ENCODE measurements at regions not wholly inside any gene's neighbourhood (a gene's known extent, or its start where the extent isn't known, plus 50 kb on each side); places are given as distances from the start of the nearest gene placed in this dataset.

DNA sequence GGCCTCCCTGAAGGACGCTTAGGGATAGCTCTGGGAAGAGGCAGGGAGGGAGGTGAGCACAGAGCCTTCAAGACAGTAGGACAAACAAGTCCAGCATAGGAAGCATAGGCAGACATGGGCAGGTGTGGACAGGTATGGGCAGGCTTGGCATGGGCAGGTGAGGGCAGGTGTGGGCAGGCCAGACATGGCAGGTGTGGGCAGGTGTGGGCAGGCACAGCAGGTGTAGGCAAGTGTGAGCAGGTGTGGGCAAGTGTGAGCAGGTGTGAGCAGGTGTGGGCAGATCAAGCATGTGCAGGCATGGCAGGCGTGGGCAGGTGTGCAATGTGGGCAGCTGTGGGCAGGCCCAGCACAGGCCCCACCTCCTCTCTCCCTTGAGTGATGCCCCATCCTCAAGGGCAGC lies 148.8 kb upstream of the ZMIZ1 start:
- DNase-seq, result no peak

DNA sequence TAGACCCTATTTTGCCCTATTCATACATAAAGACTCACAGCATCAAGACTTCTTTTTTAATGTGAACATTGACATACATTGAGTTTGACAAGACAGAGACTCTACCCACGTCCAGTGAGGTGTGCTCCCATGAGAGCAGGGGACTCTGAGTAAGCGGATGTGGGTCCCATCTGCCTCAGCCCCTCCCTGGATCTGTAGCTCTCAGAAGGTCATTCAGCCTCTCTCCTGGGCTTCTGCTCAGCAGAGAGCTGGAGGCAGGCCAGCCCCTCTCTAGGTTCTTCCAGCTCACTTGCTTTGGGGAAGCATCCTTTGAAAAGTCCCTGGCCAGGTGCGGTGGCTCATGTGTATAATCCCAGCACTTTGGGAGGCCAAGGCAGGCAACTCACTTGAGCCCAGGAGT lies 146.9 kb upstream of the ZMIZ1 start:
- ATAC-seq (peak; percentile 3), DNase-seq (no peak)

More for the DNA sequence above, 148.8 kb upstream of the ZMIZ1 start:
- no peak for ATAC-seq

DNA sequence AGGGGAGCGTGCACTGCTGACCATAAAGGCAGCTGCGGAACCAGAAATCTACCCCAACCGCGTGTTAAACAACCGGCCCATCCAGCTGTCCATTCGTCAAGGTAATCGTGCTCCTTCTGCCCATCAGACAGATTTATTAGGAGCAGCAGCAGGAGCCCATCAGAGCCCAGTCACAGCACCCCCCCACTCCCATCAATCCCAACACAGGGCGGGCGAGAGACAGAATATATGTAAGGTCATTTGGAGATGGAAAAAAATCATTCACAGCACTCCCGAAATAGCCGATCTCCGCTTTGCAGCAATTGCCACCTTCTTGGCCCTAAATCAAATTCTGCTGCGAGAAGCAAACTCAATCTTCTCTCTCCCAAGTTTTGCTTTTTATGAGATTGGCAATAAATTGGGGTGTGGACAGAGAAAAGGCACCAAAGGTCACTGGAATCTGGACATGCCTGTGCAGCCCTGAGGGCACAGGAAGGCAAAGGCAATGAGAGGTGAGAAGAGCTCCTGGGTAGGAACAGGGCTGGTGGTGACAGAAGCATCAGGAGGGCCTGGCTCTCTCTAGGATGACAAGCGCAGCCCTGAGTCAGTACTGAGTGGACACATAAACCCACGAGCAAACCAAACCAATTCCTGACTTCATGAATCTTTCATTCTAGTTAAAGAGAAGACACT lies 145.0 kb upstream of the ZMIZ1 start:
- no peak for ATAC-seq
- DNase-seq, result no peak

DNA sequence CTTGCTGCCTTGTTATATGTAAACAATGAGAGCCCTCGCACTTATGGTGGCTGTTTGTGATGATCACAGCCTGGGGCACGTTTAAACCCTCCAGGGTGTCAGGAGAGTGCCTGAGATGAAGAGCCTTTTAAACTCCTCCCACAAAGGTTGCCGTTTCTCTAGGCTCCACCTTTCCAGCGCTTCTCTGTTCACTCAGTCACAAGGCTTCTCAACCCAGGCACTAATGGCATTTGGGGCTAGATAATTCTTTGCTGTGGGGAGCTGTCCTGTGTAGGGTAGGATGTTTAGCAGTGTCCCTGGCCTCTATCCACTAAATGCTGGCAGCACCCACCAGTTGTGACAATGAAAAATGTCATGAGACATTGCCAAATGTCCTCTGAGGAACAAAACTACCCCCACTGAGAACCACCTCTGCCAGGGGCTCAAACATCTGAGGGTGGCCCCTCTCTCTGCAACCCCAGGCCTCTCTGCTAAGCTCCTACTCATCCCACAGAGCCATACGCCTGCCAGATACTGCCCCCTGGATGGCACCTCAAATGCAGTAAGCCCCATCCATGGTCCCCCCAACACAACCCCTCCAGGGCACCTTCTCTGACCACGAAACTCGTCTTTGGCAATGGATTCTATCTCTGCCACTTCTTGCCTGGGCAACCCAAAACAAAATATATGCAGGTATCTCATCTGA lies 144.3 kb upstream of the ZMIZ1 start:
- ATAC-seq, result no peak
- DNase-seq, result no peak

DNA sequence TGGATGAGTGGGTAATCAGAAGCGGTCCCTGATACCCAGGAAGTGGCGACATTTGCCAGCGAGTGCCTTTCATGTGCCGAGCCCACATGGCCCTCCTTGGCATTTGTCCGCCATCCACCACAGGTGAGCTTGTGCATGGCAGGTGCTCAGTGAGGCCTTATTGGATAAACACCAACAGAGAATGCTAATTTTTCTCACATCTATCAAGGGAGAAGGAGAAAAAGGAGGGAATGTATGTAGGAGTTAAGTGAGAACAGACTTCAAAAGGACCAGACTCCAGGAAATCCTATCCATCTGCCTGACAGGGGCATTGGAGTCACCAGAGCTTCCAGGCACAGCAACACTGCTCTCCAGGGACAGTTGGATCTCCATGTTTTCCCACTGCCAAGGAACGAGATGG lies 143.5 kb upstream of the ZMIZ1 start:
- DNase-seq (no peak), ATAC-seq (no peak)

DNA sequence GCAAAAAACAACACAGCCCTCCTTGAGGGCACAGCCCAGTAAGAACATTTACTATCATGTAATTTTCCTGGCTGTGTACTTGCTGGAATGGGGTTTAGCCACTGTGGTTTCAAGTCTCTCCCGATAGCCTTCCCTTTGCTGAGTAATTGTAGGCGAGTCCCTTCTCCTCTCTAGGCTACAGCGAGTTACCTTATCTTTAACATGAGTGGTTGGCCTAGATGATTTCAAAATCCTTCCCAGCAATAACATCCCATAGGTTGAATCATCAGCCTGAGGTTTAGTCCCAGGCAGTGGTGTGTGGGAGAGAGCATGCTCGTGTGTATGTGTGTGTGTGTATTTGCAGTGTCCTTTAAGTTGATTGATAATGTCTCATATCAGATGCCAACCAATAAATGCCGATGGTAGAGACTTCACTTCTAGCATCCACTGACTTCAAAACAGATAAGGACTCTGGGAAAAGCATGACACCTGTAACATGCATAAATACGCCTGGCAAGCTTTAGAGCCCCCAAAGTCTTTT lies 142.9 kb upstream of the ZMIZ1 start:
- ATAC-seq (no peak), DNase-seq (no peak)

DNA sequence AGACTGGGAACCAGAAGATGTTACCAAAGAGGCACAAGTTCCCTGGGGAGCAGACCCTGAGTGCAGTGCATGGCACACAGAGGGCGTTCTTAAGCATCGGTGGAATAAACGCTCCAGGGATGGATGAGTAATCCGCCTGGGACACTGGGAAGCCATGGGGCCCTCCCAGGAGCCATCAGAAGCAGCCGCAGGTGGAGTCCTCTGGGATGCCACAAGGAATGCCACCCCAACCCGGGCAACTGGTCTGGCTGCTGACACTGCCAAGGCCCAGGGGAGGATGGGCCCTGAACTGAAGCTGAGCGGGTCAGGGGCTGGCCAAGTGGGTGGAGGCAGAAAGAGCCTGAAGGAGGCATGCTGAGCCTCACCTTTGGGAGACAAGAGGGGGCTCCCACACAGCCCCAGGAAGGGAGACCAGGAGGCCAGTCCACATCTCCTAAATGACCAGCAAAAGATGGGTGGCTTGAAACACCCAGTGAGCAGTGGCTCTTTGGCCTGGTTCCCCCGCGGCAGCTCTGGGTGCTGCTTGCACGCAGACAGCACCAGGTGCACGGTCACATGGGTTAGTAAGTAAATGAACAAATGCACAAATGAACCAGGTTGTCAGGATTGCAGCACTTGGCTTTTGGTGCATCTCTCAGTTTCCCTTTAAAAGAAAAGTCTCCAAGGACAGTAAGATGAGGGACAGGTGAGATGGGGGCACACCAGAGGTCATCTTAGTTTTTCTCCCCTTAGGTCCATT lies 141.3 kb upstream of the ZMIZ1 start:
- DNase-seq (no peak), ATAC-seq (no peak)

DNA sequence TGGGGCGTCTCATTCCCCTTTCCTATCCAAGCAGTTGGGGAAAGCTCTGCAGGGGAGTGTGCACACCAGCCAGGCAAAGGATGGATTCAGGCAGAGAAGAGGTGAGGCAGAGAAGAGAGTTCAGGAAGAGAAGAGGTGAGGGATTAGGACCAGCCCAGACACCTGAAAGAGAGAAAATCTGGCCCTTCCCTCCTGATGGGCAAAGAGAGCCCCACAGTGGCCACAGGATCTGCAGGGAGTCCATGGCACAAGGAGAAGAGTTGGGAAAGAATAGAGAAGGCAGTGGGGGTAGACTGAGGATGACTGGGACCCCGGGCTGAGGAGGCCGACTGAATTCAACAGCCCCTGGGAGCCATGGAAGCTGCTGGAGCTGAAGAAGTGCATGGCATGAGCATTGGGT lies 140.4 kb upstream of the ZMIZ1 start:
- no peak for DNase-seq
- ATAC-seq, result no peak

DNA sequence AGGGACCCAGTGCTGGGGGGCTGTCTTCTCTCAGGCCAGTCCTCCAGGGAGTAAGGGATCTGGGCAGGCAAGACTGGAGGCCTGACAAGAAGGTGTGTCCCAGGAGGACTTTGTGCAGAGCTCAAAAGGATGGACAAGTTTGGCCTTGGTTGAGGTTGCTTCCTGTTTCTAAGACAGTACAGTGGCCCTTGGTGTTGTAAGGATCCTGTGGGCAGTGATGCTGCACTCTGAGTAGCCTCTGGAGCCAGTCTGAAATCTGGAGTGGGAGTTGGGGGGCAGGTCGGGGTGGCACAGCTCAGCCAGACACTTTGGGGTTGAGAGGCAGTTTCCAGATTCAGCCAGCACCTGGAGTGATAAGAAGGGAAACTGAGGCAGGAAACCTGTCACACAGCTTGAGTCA lies 139.2 kb upstream of the ZMIZ1 start:
- no peak for ATAC-seq

DNA sequence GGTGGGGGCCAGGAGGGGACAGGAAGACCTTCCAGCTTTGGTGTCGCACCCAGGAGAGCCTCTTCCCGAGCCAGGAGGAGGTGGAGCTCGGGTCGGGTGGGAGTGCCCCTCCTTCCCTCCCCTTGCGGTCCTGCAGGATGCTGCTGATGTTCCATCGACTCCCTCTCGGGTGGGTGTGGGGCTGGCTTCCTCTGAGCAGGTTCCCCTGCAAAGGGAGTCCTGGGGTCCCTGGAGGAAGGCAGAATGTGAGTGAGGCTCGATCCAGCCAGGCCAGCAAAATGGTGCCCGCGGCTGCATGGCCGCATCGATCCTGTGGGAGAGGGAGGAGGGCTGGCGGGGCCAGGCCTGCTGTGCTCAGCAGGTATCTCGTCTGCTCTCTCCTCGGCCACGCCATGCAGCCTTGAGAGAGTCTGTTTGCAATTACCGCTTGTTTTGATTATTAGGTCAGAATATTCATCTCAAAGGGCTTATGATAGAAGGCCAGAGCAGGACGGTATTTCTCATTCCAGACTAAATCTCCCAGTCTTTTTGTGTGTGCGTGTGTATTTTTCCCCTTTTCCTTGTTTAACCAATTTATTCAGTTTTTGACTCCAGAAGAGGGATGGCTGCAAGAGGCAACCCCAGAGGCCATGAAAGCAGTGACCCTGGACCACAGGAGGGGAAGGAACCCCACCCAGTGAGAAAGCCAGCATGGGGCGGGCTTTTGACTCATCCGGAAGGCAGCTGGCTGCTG lies 137.3 kb upstream of the ZMIZ1 start:
- DNase-seq (no peak), ATAC-seq (no peak)

More for the DNA sequence above, 139.2 kb upstream of the ZMIZ1 start:
- no peak for DNase-seq

DNA sequence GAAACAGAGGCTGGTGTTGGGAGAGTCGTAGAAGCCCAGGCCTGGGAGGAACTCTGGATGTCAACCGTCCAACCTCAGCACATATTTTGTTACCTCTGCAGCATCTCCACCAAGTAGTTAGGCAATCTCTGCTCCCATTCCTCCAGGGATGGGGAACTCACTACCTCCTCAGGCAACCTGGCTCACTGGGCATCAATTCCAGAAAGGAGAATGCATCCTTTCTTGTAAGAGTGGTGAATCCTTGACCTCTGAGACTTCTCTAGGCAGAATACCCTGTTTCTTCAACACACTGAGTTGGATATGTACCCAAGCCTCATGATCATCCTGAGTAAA lies 136.7 kb upstream of the ZMIZ1 start:
- no peak for DNase-seq

DNA sequence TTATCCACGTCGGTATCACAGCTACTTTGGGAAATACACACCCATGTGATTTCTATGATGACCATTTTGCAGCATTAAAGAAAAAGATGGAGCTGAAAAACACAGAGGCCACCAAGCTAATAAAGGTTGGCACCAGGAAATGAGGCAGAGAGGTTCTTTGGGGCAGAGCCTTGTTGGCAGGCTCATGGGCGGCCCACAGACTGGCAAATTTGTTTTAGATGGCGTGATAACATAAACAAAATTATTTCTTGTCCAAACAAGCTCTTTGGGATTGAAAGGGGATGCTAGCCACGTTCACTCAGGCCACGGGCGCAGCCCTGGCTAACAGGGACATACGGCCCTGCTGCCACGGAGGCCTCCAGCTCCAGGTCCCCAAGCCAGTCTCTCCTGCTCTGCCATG lies 135.9 kb upstream of the ZMIZ1 start:
- ATAC-seq, result no peak
- no peak for DNase-seq

More for the DNA sequence above, 136.7 kb upstream of the ZMIZ1 start:
- no peak for ATAC-seq

DNA sequence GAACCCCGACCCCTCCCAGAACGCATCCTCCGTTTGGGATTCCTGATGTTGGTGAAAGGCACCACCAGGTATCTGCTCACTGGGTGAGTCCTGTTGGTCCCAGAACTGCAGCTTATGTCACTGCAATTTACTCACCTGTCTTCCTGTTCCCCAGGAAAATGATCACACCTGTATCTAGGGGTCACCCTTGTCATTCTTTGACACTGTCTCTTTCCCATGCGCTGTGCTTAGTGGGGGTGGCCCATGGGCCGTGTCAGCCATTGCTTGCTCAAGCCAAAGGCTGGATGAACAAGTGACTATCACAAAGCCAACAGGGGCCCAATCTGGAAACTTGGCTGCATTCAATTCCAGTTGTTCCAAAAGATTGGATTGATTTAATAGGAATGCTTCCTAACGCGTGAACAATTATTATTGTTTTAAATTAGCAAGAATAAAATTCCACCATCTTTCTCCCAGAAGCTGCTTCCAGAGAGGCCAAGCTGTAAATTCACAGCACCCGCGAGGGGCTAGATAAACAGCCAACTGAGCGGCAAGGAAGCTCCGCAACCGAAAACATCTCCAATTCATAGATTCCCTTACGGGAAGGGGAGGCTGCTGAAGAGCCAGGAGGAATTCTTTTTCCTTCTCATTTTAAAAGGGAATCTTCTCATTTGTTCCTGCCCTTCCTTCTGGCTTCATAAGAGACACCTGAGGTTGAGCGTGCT lies 134.8 kb upstream of the ZMIZ1 start:
- no peak for DNase-seq

DNA sequence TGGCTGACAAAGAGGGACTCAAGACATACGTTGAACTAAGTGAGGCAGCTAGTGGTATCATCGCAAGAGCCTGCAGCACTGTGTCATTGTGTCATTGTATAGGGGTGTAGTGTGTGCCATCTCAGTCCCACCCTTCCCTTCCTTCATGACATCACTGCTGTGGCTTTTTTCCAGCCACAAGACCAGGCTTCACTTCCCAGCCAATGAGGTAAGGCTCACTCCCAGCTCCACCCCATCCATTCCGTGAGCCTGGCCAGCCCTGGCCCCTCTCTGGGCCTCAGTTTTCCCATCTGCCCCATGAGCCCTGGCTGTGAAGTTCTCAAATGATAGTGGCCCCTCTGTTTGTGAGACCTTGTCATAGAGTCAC lies 134.3 kb upstream of the ZMIZ1 start:
- ATAC-seq (no peak), DNase-seq (no peak)

More for the DNA sequence above, 134.8 kb upstream of the ZMIZ1 start:
- no peak for ATAC-seq

DNA sequence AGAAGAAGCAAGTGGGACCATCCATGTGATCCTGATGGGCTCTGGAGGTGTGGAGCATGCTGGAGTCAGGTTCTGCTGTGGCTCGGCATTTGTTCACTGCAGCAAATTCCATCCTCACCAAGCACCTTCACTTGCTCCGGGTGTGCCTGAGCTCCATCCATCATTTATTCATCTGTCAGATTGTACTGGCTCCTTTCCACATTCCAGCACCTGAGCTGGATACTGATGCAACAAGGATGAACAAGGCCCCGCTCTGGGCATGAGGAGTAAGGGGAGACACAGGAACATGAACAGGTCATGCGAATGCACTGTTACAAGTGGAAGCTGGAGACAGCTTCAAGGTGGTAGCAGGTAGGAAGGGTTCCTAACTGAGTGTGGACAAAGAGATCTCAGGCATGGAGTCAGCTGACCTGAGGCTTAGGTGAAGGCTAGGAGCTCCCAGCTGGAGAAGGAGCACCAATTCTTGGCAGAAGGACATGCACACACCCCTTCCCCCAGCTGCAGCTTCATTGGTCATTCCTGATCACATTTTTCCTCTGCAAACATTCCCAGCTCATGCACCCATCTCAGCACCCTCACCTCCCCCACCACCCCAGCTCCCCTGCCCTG lies 133.7 kb upstream of the ZMIZ1 start:
- ATAC-seq (no peak), DNase-seq (no peak)

DNA sequence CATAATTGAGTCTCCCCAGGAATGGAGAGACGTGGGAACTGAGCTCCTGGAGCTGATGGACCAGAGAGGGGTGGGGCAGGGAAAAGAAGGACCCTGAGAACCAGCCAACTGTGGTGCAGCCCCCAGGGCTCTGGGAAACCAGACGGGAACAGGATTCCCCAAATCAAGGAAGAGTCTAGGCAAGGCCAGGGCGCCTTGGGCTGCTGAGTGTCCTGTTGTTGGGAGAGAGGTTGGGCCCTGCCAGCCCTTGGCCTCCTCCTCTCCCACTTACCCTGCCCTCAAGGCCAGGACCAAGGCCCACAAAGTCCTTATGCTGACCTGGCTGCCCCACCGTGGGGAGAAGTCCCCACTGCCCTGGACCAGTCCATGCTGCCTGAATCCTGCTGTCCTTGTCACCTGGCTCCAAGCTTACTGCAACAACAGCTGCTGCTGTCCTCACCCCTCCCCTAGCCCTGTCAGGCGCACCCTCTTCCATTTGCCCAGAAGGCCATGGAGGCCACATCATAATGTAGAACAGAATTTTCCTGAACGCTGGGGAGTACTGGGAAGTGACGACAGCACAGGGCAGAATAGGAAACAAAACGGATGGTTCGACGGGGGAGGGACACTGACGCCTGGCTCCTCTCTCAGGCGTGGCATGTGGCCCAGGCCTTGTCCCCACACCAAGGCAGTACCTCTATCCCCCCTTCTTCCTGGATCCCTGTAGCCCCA lies 132.9 kb upstream of the ZMIZ1 start:
- no peak for ATAC-seq

DNA sequence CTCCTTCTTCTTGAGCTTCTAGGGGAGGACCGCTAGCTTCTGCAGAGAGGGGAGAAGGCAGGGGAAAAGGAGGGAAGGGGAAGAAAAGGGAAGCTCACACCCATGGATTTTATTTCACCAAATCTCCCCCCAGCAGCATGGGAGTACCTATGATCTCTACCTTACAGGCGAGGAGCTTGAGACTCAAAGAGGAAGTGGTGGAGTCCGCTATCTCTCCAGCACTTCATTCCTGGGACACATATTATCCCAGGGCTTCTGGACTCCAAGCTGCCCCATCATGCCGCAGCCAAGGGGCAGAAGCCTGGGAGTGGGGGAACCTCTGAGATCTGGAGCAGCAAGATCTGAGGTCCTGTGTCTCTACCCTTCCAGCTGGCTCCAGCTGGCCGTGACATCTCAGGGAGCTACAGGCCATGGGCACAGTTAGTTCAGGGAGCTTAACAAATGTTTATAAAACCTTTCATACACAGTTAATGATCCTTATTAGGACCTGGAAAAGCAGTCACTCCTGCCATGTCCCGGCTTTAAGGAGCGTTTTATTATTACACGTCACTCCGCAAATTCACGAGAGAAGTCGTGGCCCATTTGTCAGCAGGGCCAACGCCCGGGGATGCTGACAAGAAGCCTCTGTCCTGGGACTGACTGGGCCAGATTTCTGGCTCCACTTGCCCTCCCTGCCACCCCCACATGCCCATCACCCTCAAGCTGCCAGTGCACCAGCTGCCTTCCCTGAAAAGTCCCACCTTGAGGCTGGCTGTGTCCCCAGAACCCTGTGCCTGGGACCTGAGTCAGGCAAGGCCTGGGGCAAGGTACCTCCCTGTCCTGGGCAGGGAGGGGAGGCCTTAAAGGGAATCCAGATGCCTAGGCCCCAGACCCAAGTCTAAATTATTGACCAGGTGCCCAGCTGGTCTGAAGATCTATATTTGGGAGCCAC lies 132.1 kb upstream of the ZMIZ1 start:
- no peak for ATAC-seq
- no peak for DNase-seq

More for the DNA sequence above, 132.9 kb upstream of the ZMIZ1 start:
- DNase-seq, result no peak

DNA sequence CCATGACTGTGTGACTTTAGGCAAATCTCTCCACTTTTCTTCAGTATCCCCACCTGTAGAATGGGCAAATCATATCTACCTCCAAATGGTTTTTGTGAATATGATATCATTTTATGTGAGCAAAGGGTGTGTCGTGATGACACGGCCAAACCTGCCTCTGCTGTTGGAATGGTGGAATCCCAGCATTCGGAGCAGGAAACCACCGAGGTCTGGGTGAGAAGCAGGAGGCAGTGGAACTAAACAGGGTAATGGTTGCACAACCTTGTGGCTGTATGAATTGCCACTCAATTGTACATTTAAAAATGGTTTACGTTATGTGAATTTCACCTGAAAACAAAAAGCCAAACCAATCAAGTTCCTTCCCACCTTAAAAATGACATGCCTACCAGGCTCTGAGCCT lies 131.4 kb upstream of the ZMIZ1 start:
- no peak for ATAC-seq
- DNase-seq, result no peak

DNA sequence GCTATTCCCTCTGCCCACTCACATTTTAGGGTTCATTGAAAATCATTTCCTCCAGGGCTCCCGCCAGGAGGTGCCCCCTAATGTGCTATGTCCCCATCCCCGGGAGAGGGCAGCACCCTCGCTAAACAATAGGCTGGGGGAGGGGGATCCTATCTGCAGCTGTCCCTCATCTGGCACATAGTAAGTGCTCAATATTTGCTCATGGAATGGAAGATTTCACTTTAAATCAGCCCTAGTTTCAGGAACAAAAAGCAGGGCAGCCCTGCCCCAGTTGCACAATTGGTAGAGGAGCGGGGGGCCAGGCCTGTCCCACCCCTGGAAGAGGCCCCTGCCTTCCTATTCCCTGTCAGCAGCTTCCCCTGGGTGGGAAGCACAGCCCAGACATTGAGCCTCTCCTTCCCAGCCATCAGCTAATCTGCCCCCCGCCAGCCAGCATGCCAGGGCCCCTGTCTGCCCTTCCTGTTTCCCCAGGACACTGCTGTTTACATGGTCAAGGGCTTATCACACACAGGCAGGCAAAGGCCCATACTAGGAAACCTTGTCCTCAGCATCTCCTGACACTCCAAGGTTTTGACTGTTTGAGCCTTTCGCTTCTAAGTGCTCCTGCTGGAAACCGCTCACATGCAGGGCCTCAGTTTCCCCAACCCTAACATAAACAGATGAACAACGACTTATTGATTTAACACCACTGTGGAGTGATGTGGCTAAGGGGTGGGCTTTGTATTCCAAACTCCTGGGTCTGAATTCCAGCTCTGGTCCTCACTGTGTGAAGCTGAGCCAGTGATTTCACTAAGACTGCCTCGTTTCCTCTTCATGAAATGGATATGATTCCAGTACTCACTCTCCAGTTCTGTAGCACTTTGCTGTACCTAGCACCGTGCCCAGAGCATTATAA lies 130.7 kb upstream of the ZMIZ1 start:
- ATAC-seq, result peak; percentile 30
- peak; percentile 23 for DNase-seq
